ENCODE measurements at regions not wholly inside any gene's neighbourhood (a gene's known extent, or its start where the extent isn't known, plus 50 kb on each side); places are given as distances from the start of the nearest gene placed in this dataset.

- Histone ChIP-seq H2BK15ac (ENCODE audit: low read depth, low read length) (no peak overlapping the region), H3K4ac (ENCODE audit: low read depth, low read length) (0 out of 2 replicates have a peak overlapping the region, but pooled peaks have one; percentile 15), H3K56ac (ENCODE audit: extremely low read depth, insufficient read depth, low read length) (no peak overlapping the region), H3K36me3 (ENCODE audit: control insufficient read depth, insufficient read depth, low read length) (no peaks in the 10 kb centered on the region), H3K4me1 (ENCODE audit: control insufficient read depth, insufficient read depth, low read length) (peaks cover 11% of the 10 kb centered on the region), H4K20me1 (ENCODE audit: insufficient read depth, low read length) (no peaks in the 10 kb centered on the region), H2BK5ac (ENCODE audit: low read depth, low read length, poor library complexity, severe bottlenecking) (no peak overlapping the region), H3K9me1 (ENCODE audit: insufficient read depth, low read length) (peaks cover 26% of the 10 kb centered on the region), H3K14ac (replicated peaks; ENCODE audit: low read depth, low read length) (0 out of 2 replicates have a peak overlapping the region, but pooled peaks have one; percentile 1), H2AK9ac (replicated peaks; ENCODE audit: low read depth, low read length, poor library complexity) (no peak overlapping the region), H2AK5ac (ENCODE audit: low read depth, low read length) (peak overlapping the region; percentile 91), H3K4me3 (ENCODE audit: insufficient read depth, low read depth, low read length) (no peak overlapping the region), H3K18ac (ENCODE audit: low read depth, low read length) (no peak overlapping the region), H3K9ac (ENCODE audit: low read depth, low read length) (no peak overlapping the region), H3K23ac (ENCODE audit: low read depth, low read length) (no peak overlapping the region), H4K5ac (ENCODE audit: low read depth, low read length) (no peak overlapping the region), H3K4me2 (ENCODE audit: low read depth, low read length) (no peak overlapping the region), H4K91ac (ENCODE audit: insufficient read depth, low read depth, low read length) (no peak overlapping the region), H4K8ac (ENCODE audit: low read depth in 2 of 2, low read length in 2 of 2) (no peak overlapping the region; a peak in 1 of 4 replicates), H3K27ac (ENCODE audit: insufficient read depth, low read length) (no peak overlapping the region), H3K79me1 (ENCODE audit: low read depth in 1 of 2, low read length in 2 of 2) (0 out of 4 replicates have a peak, but pooled peaks cover 0 to 3% of the 10 kb centered on the region in 2 experiments), H3K9me3 (ENCODE audit: control insufficient read depth, insufficient read depth, low read length) (no peaks in the 10 kb centered on the region), H2BK20ac (ENCODE audit: low read depth, low read length) (no peak overlapping the region; the same call in 1 of the 2 replicates), H2AFZ (replicated peaks; ENCODE audit: low read length, poor library complexity) (peak overlapping the region; percentile 77), H2BK120ac (ENCODE audit: low read depth, low read length) (no peak overlapping the region), H3K27me3 (ENCODE audit: control insufficient read depth, insufficient read depth, low read length) (no peaks in the 10 kb centered on the region)
- in situ Hi-C loops (cut with MboI; ENCODE audit: low sequenced_read_pairs), result no loop called here
- WGBS, 2 experiments (ENCODE audit: extremely low coverage in 2 of 2, insufficient read length in 1 of 2), result 94% methylated on average over 2 of the region's 7 CpGs; no CpG with 5 or more reads in 1 of the 2 experiments
- CTCF ChIA-PET, result interaction anchor here (0.6 kb wide), 1 partner anchor 211 kb away, joined by 3 read pairs; no protein-coding TSS in a partner anchor
- TF ChIP-seq MAFK (IDR thresholded peaks at IDR 0.05; ENCODE audit: low read depth, low read length) (no peak), BHLHE40 (IDR thresholded peaks at IDR 0.05; ENCODE audit: low read depth, low read length) (no peak), NFE2L2 (IDR thresholded peaks at IDR 0.05; ENCODE audit: low read depth, low read length) (no peak), CEBPB (IDR thresholded peaks at IDR 0.05; ENCODE audit: low read depth, low read length) (peak; percentile 50), CTCF (conservative IDR thresholded peaks at IDR 0.05; ENCODE audit: low read depth, low read length) (no peak)
- POLR2A ChIA-PET (ENCODE audit: unreplicated experiment), result no interaction called here
- intact Hi-C loops (cut with micrococcal nuclease), result no loop called here
- dilution Hi-C loops (cut with HindIII; ENCODE audit: low sequenced_read_pairs, unreplicated experiment), result no loop called here
- DNase-seq, result no peak
- no peak for ATAC-seq (ENCODE audit: low read depth)
- BruUV-seq (replicated peaks), result no TSS peak
Observed at GRCh38 chr9:113648586-113648985, 185.1 kb downstream of the RGS3 start.

Measured in IMR-90 (cell line).